AG04450 (cell line): ENCODE measurements at regions not wholly inside any gene's neighbourhood (a gene's known extent, or its start where the extent isn't known, plus 50 kb on each side); places are given as distances from the start of the nearest gene placed in this dataset.

ENCODE experiments used
- CTCF ChIA-PET: fragments of 300-600, 350-600 bp; formaldehyde crosslinking; extraction: SDS; loops from one replicate; lab custom pipeline; 2022; ENCODE audit warnings: antibody characterized with exemption, inconsistent platforms; lab: Charles Lee
- POLR2A ChIA-PET: fragments of 350-600 bp; formaldehyde crosslinking; extraction: SDS; loops from one replicate; lab custom pipeline; 2021; ENCODE audit warnings: antibody characterized with exemption, inconsistent platforms; lab: Yijun Ruan, JAX
- DNase-seq: peaks from one replicate; pipeline ENCODE4 v3.0.0-alpha.2; 2011; ENCODE audit warnings: low read depth, low spot score
- H3K27ac ChIP-seq: one replicate; pipeline ENCODE4 v1.5.1; 2012; ENCODE audit warnings: low read depth, low read length, control low read depth
- H3K27me3 ChIP-seq: one replicate; pipeline ENCODE4 v1.6.0; 2012; ENCODE audit warnings: low read length; ENCODE audit not compliant: control insufficient read depth, insufficient read depth
- H3K4me3 ChIP-seq: 2 replicates; pipeline ENCODE4 v1.5.1; 2011; ENCODE audit warnings: mild to moderate bottlenecking, low read depth, low read length, control low read depth
- H3K9me3 ChIP-seq: 2 replicates; pipeline ENCODE4 v1.5.1; 2012; ENCODE audit warnings: low read length; ENCODE audit not compliant: control insufficient read depth, insufficient read depth
- TF ChIP-seq, protein P1 (sequence below): IDR thresholded peaks from 2 replicates; pipeline ENCODE4 v1.5.1; 2011; ENCODE audit warnings: low read depth, low read length, control low read depth, inconsistent platforms

DNA sequence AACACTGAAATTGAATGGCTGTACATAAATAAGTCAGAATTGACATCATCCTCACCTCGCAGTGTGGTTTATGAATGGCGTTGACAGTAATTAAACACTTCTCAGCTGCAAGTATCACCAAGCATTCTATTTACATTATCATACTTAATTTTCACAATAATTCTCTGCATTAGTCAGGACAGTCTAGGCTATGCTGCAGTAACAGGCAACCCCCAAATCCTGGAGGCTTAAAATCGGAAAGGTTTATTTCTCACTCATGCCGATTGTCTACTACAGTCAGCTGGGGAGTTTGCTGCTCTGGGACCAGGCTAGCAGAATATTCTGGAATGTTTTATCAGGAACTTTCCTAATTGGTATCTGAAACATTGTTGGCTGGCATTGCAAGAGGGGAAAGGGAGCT, 493.2 kb upstream of the ERCC4 start:
- H3K4me3 ChIP-seq = no peak overlapping the region
- POLR2A ChIA-PET = no interaction called here
- no peaks in the 10 kb centered on the region for H3K27me3 ChIP-seq
- CTCF ChIA-PET = no interaction called here
- H3K9me3 ChIP-seq = peaks cover 20% of the 10 kb centered on the region
- TF ChIP-seq, protein P1, sequence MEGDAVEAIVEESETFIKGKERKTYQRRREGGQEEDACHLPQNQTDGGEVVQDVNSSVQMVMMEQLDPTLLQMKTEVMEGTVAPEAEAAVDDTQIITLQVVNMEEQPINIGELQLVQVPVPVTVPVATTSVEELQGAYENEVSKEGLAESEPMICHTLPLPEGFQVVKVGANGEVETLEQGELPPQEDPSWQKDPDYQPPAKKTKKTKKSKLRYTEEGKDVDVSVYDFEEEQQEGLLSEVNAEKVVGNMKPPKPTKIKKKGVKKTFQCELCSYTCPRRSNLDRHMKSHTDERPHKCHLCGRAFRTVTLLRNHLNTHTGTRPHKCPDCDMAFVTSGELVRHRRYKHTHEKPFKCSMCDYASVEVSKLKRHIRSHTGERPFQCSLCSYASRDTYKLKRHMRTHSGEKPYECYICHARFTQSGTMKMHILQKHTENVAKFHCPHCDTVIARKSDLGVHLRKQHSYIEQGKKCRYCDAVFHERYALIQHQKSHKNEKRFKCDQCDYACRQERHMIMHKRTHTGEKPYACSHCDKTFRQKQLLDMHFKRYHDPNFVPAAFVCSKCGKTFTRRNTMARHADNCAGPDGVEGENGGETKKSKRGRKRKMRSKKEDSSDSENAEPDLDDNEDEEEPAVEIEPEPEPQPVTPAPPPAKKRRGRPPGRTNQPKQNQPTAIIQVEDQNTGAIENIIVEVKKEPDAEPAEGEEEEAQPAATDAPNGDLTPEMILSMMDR = no peak
- no peak overlapping the region for H3K27ac ChIP-seq
- DNase-seq = no peak

DNA sequence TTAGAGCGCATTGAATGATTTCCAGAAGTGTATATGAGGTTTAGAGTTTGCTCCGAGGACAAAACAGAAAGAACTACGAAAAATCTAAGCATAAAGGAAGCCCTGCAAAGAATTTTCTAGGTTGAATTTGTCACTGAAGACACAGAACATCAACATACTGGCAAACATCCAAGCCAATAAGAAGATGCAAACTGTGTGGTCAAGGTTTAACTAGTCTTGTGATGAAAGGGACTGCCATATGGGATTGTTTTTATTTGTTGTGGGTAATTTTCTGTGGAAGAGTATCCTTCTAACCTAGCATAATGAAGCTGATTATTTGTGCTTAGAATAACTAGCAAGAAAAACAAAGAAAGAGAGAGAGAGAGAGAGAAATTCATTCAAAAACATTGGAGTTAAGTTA, 492.0 kb upstream of the ERCC4 start:
- CTCF ChIA-PET = no interaction called here

DNA sequence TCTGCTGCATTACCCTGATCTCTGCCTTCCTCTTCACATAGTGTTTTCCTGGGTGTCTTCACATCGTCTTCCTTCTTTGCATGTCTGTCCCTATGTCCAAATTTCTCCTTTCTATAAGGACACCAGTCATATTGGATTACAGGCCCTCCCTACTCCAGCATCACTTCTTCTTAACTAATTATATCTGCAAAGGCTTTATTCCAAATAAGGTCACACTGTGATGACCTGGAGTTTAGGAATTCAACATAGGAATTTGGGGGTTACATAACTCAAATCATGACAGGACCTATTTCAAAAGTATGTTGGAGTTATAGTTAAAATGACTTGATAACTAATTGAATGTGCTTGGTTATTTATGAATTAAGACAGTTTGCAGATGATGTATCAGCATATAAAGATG, 490.5 kb upstream of the ERCC4 start:
- Histone ChIP-seq H3K27ac (no peak overlapping the region), H3K4me3 (no peak overlapping the region), H3K9me3 (peaks cover 13% of the 10 kb centered on the region), H3K27me3 (no peaks in the 10 kb centered on the region)
- ChIA-PET POLR2A (no interaction called here), CTCF (no interaction called here)
- DNase-seq = no peak
- TF ChIP-seq, protein P1 = no peak

More for the DNA sequence above, 492.0 kb upstream of the ERCC4 start:
- POLR2A ChIA-PET = no interaction called here
- H3K9me3 ChIP-seq = peaks cover 17% of the 10 kb centered on the region
- no peak overlapping the region for H3K27ac ChIP-seq
- no peaks in the 10 kb centered on the region for H3K27me3 ChIP-seq
- DNase-seq = no peak
- TF ChIP-seq, protein P1 = no peak
- no peak overlapping the region for H3K4me3 ChIP-seq

DNA sequence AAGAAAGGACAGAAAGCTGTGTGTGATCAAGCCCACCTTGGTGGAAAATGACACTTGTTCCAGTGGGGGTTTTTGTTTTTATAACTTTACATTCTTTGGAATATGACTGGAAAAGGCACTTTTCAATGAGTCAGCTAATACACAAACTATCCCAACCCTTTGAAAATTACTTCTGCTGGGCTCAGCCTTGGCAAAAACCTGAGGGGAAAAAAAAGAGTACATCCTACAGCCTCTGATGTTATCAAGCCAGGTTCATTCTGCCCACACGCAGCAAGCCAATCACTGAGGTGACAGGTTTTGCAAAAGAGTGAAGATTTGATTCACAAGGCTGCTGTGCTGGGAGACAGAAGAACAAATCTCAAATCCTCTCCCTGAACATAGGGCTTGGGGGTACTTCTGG, 484.5 kb upstream of the ERCC4 start:
- POLR2A ChIA-PET = no interaction called here
- Histone ChIP-seq H3K27ac (no peak overlapping the region), H3K9me3 (peaks cover 17% of the 10 kb centered on the region), H3K27me3 (no peaks in the 10 kb centered on the region), H3K4me3 (no peak overlapping the region)
- no peak for DNase-seq
- CTCF ChIA-PET = no interaction called here
- TF ChIP-seq, protein P1 = no peak

DNA sequence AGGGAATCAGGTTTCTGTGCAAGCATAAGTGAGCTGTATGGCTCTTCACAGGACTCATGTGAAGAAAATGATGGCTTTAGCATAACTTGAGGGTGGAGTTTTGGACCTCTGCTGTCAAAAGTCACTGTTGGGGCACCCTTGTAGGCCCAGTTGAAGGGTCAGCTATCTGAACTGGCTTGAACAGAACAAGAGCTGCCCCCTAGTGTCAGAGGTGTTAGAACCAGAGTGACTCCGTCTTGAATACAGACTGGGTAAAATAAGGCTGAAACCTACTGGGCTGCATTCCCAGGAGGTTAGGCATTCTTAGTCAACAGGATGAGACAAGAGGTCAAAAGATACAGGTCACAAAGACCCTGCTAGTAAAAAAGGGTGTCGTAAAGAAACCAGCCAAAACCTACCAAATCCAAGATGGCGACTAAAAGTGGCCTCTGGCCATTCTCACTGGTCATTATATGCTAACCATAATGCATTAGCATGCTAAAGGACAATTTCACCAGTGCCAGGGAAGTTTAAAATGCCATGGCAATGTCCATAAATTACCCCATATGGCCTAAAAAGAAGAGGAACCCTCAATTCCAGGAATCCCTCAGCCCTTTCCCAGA, 484.0 kb upstream of the ERCC4 start:
- TF ChIP-seq, protein P1 = no peak
- H3K27me3 ChIP-seq = no peaks in the 10 kb centered on the region
- H3K9me3 ChIP-seq = peaks cover 22% of the 10 kb centered on the region
- H3K4me3 ChIP-seq = no peak overlapping the region
- DNase-seq = no peak
- no peak overlapping the region for H3K27ac ChIP-seq
- ChIA-PET CTCF (no interaction called here), POLR2A (no interaction called here)
